ENCODE measurements at regions not wholly inside any gene's neighbourhood (a gene's known extent, or its start where the extent isn't known, plus 50 kb on each side); places are given as distances from the start of the nearest gene placed in this dataset.

DNA sequence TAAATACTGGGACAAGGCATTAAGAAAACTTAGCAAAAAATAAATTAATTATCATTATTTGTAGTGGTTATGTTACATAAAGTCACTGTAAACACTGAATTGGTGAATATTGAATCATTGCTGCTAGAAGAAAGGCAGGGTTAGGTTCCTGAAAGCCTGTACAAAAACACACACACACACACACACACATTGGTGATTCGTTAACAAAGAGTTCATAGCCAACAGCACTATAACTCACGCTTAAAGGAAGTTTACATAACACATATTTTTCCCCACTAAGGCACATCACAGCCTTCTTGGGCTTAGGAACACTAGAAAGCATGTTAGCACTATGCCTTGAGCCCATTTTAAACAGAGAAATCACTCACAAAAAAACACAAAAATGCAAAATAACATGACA is 690.0 kb upstream of the PIK3C3 start (continued):
- TF ChIP-seq SIN3A (conservative IDR thresholded peaks at IDR 0.05 in 1 of 2, IDR thresholded peaks at IDR 0.05 in 1 of 2; ENCODE audit: low read depth in 1 of 2, low read length in 2 of 2) (no peak), RFX5 (IDR thresholded peaks at IDR 0.05; ENCODE audit: borderline replicate concordance, low read depth, low read length) (no peak), RNF2 (IDR thresholded peaks at IDR 0.05; ENCODE audit: borderline replicate concordance, low read depth, low read length, missing control alignments, poor library complexity, severe bottlenecking) (no peak)

Measured in H1 (cell line).